Kidney epithelial cell (primary cell): ENCODE measurements at regions not wholly inside any gene's neighbourhood (a gene's known extent, or its start where the extent isn't known, plus 50 kb on each side); places are given as distances from the start of the nearest gene placed in this dataset.

Experiments used
- DNase-seq: peaks from one replicate; pipeline ENCODE4 v3.0.0-alpha.2; 2010; ENCODE audit warnings: low read depth
- H3K27me3 ChIP-seq: 2 replicates; pipeline ENCODE4 v1.6.0; 2011; ENCODE audit warnings: low read length; ENCODE audit not compliant: control insufficient read depth, insufficient read depth
- H3K36me3 ChIP-seq: 2 replicates; pipeline ENCODE4 v1.5.1; 2011; ENCODE audit warnings: low read length; ENCODE audit not compliant: control insufficient read depth, insufficient read depth
- H3K4me3 ChIP-seq: 2 replicates; pipeline ENCODE4 v1.5.1; 2011; ENCODE audit warnings: low read depth, mild to moderate bottlenecking, control low read depth, low read length
- CTCF ChIP-seq: IDR thresholded peaks from 2 replicates; pipeline ENCODE4 v1.5.1; 2011; ENCODE audit warnings: mild to moderate bottlenecking, moderate library complexity, low read length, control low read depth, inconsistent platforms; ENCODE audit not compliant: insufficient read depth, poor library complexity, severe bottlenecking

- Histone ChIP-seq H3K27me3 (no peaks in the 10 kb centered on the region), H3K4me3 (no peak overlapping the region), H3K36me3 (no peaks in the 10 kb centered on the region)
- no peak for TF ChIP-seq CTCF
- DNase-seq = no peak
These were observed 300.0 kb downstream of the KIF4B start for GRCh38 chr5:155313518-155313917.

GRCh38 chr5:155316070-155316714, 302.6 kb downstream of the KIF4B start:
- no peaks in the 10 kb centered on the region for H3K27me3 ChIP-seq
- H3K36me3 ChIP-seq = no peaks in the 10 kb centered on the region
- TF ChIP-seq CTCF = no peak
- no peak overlapping the region for H3K4me3 ChIP-seq
- DNase-seq = no peak

- no peak for DNase-seq
- Histone ChIP-seq H3K36me3 (no peaks in the 10 kb centered on the region), H3K27me3 (no peaks in the 10 kb centered on the region), H3K4me3 (no peak overlapping the region)
- no peak for TF ChIP-seq CTCF
These were observed 319.1 kb downstream of the KIF4B start for GRCh38 chr5:155332618-155333017.

- Histone ChIP-seq H3K27me3 (no peaks in the 10 kb centered on the region), H3K36me3 (no peaks in the 10 kb centered on the region), H3K4me3 (no peak overlapping the region)
- DNase-seq = no peak
- no peak for TF ChIP-seq CTCF
These were observed 329.4 kb downstream of the KIF4B start for GRCh38 chr5:155342956-155343355.

GRCh38 chr5:155343468-155343867, 329.9 kb downstream of the KIF4B start:
- H3K4me3 ChIP-seq = no peak overlapping the region
- no peak for DNase-seq
- no peaks in the 10 kb centered on the region for H3K36me3 ChIP-seq
- TF ChIP-seq CTCF = no peak
- no peaks in the 10 kb centered on the region for H3K27me3 ChIP-seq

- no peaks in the 10 kb centered on the region for H3K27me3 ChIP-seq
- no peak overlapping the region for H3K4me3 ChIP-seq
- TF ChIP-seq CTCF = no peak
- no peak for DNase-seq
- no peaks in the 10 kb centered on the region for H3K36me3 ChIP-seq
These were observed 339.7 kb downstream of the KIF4B start for GRCh38 chr5:155353231-155353630.
